Testis (tissue), 2 donors: ENCODE measurements at regions not wholly inside any gene's neighbourhood (a gene's known extent, or its start where the extent isn't known, plus 50 kb on each side); places are given as distances from the start of the nearest gene placed in this dataset.

Experiments
- POLR2A ChIP-seq: fragments of 450-650 bp; IDR thresholded peaks from one replicate; pipeline ENCODE4 v1.6.1; 2017; ENCODE audit warnings: antibody characterized with exemption, mild to moderate bottlenecking, moderate library complexity
- TF ChIP-seq, protein P1 (sequence below), 3 experiments: fragments of 450-650 bp in 2 of 3; fragments of 200-600 bp in 1 of 3; sonication (generic) in 1 of 3; IDR thresholded peaks; one replicate each; pipeline ENCODE4 v1.5.1; 2016 to 2019; ENCODE audit warnings: antibody characterized with exemption in 3 of 3, mild to moderate bottlenecking in 2 of 3, moderate library complexity in 1 of 3

DNA sequence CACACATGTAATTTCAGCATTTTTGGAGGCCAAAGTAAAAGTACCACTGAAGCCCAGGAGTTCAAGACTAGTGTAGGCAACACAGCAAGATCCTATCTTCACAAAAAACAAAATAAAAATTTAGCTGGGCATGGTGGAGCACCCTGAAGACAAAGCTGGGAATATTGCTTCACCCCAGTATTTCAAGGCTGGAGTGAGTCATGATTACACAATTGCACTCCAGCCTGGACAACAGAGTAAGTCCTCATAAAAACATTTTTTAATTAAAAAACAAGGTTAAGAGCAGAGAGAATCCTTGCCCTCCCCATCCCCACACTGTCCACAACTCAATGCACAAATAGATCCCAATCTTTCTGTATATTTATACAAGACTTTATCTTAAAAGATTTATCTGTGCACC lies 321.9 kb upstream of the HSFY2 start:
- TF ChIP-seq, protein P1, sequence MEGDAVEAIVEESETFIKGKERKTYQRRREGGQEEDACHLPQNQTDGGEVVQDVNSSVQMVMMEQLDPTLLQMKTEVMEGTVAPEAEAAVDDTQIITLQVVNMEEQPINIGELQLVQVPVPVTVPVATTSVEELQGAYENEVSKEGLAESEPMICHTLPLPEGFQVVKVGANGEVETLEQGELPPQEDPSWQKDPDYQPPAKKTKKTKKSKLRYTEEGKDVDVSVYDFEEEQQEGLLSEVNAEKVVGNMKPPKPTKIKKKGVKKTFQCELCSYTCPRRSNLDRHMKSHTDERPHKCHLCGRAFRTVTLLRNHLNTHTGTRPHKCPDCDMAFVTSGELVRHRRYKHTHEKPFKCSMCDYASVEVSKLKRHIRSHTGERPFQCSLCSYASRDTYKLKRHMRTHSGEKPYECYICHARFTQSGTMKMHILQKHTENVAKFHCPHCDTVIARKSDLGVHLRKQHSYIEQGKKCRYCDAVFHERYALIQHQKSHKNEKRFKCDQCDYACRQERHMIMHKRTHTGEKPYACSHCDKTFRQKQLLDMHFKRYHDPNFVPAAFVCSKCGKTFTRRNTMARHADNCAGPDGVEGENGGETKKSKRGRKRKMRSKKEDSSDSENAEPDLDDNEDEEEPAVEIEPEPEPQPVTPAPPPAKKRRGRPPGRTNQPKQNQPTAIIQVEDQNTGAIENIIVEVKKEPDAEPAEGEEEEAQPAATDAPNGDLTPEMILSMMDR (IDR thresholded peaks at IDR 0.05) = no peak
- TF ChIP-seq POLR2A = no peak
